Loucy (cell line): ENCODE measurements at regions not wholly inside any gene's neighbourhood (a gene's known extent, or its start where the extent isn't known, plus 50 kb on each side); places are given as distances from the start of the nearest gene placed in this dataset.

Experiments
- H2AFZ ChIP-seq: fragments of 200-600 bp; sonication (generic); 2 replicates; pipeline ENCODE4 v1.6.0; 2016; ENCODE audit warnings: antibody characterized with exemption, mild to moderate bottlenecking, low read length, moderate library complexity
- H3F3A ChIP-seq: fragments of 200-600 bp; 2 replicates; pipeline ENCODE4 v1.6.0; 2016; ENCODE audit warnings: antibody characterized with exemption, low read depth, mild to moderate bottlenecking
- H3K27me3 ChIP-seq: fragments of 200-600 bp; sonication (generic); 2 replicates; pipeline ENCODE4 v1.6.1; 2014; ENCODE audit warnings: low read length, mild to moderate bottlenecking; ENCODE audit not compliant: insufficient read depth, poor library complexity, severe bottlenecking
- H3K36me3 ChIP-seq: fragments of 200-600 bp; sonication (generic); 2 replicates; pipeline ENCODE4 v1.6.1; 2016; ENCODE audit warnings: low read length; ENCODE audit not compliant: insufficient read depth
- H3K4me1 ChIP-seq: fragments of 200-600 bp; sonication (generic); 2 replicates; pipeline ENCODE4 v1.5.1; 2014; ENCODE audit warnings: low read length, mild to moderate bottlenecking; ENCODE audit not compliant: insufficient read depth, poor library complexity, severe bottlenecking
- H3K4me2 ChIP-seq: fragments of 200-600 bp; sonication (generic); 2 replicates; pipeline ENCODE4 v1.6.0; 2014; ENCODE audit warnings: antibody characterized with exemption, low read length, low read depth, mild to moderate bottlenecking; ENCODE audit not compliant: poor library complexity, severe bottlenecking
- H3K4me3 ChIP-seq: fragments of 200-600 bp; sonication (generic); 2 replicates; pipeline ENCODE4 v1.5.1; 2014; ENCODE audit warnings: low read length, mild to moderate bottlenecking, mixed read lengths; ENCODE audit not compliant: poor library complexity, severe bottlenecking
- H3K79me2 ChIP-seq: fragments of 200-600 bp; sonication (generic); 2 replicates; pipeline ENCODE4 v1.6.1; 2014; ENCODE audit warnings: low read length; ENCODE audit not compliant: insufficient read depth
- H3K9ac ChIP-seq: fragments of 200-600 bp; sonication (generic); 2 replicates; pipeline ENCODE4 v1.6.0; 2014; ENCODE audit warnings: mild to moderate bottlenecking, low read depth, low read length, moderate library complexity; ENCODE audit not compliant: poor library complexity, severe bottlenecking
- H3K9me2 ChIP-seq: fragments of 200-600 bp; sonication (generic); replicated peaks from 2 replicates; pipeline ENCODE4 v1.6.1; 2016; ENCODE audit warnings: low read depth, low read length, mixed read lengths
- H3K9me3 ChIP-seq: fragments of 200-600 bp; sonication (generic); 2 replicates; pipeline ENCODE4 v1.6.1; 2014; ENCODE audit warnings: mild to moderate bottlenecking, antibody characterized with exemption, low read length, low read depth; ENCODE audit not compliant: insufficient read depth
- H4K20me1 ChIP-seq: fragments of 200-600 bp; sonication (generic); 2 replicates; pipeline ENCODE4 v1.6.0; 2014; ENCODE audit warnings: antibody characterized with exemption, low read length, mild to moderate bottlenecking; ENCODE audit not compliant: insufficient read depth, poor library complexity, severe bottlenecking
- CTCF ChIP-seq: fragments of 200-600 bp; sonication (generic); conservative IDR thresholded peaks from 2 replicates; pipeline ENCODE4 v1.5.1; 2014; ENCODE audit warnings: mild to moderate bottlenecking, antibody characterized with exemption, low read length
- EZH2phosphoT487 ChIP-seq: fragments of 200-600 bp; IDR thresholded peaks from 2 replicates; pipeline ENCODE4 v1.6.1; 2018; ENCODE audit warnings: antibody characterized with exemption, mild to moderate bottlenecking, moderate library complexity, borderline replicate concordance

GRCh38 chr4:20313237-20314030, 61.7 kb downstream of the SLIT2 start:
- no peak overlapping the region for H2AFZ ChIP-seq
- no peaks in the 10 kb centered on the region for H3K36me3 ChIP-seq
- no peaks in the 10 kb centered on the region for H3F3A ChIP-seq
- no peaks in the 10 kb centered on the region for H3K9me2 ChIP-seq
- H3K9me3 ChIP-seq = no peaks in the 10 kb centered on the region; the same call in 1 of the 2 replicates
- no peaks in the 10 kb centered on the region for H4K20me1 ChIP-seq
- no peak overlapping the region for H3K4me3 ChIP-seq
- H3K27me3 ChIP-seq = no peaks in the 10 kb centered on the region
- H3K79me2 ChIP-seq = no peaks in the 10 kb centered on the region
- no peak overlapping the region for H3K4me2 ChIP-seq
- H3K4me1 ChIP-seq = no peaks in the 10 kb centered on the region
- no peak overlapping the region for H3K9ac ChIP-seq
- TF ChIP-seq EZH2phosphoT487 (no peak), CTCF (no peak)

GRCh38 chr4:20317424-20317985, 65.8 kb downstream of the SLIT2 start:
- Histone ChIP-seq H3K4me3 (no peak overlapping the region), H3K9me3 (no peaks in the 10 kb centered on the region; the same call in 1 of the 2 replicates), H2AFZ (no peak overlapping the region), H3K36me3 (no peaks in the 10 kb centered on the region), H3K4me1 (no peaks in the 10 kb centered on the region), H3K9ac (no peak overlapping the region), H3K79me2 (no peaks in the 10 kb centered on the region), H3K27me3 (no peaks in the 10 kb centered on the region), H3K4me2 (no peak overlapping the region), H3F3A (no peaks in the 10 kb centered on the region), H3K9me2 (no peaks in the 10 kb centered on the region), H4K20me1 (no peaks in the 10 kb centered on the region)
- TF ChIP-seq EZH2phosphoT487 (no peak), CTCF (no peak)

GRCh38 chr4:20318001-20318908, 66.5 kb downstream of the SLIT2 start:
- H3K4me3 ChIP-seq = no peak overlapping the region
- H4K20me1 ChIP-seq = no peaks in the 10 kb centered on the region
- H3K4me1 ChIP-seq = no peaks in the 10 kb centered on the region
- no peaks in the 10 kb centered on the region for H3F3A ChIP-seq
- no peak overlapping the region for H3K9ac ChIP-seq
- H2AFZ ChIP-seq = no peak overlapping the region
- no peaks in the 10 kb centered on the region for H3K9me2 ChIP-seq
- no peaks in the 10 kb centered on the region for H3K27me3 ChIP-seq
- H3K36me3 ChIP-seq = no peaks in the 10 kb centered on the region
- no peak for TF ChIP-seq CTCF
- no peak for TF ChIP-seq EZH2phosphoT487
- H3K4me2 ChIP-seq = no peak overlapping the region
- H3K79me2 ChIP-seq = no peaks in the 10 kb centered on the region
- H3K9me3 ChIP-seq = no peaks in the 10 kb centered on the region
